SH-SY5Y (cell line): ENCODE measurements at regions not wholly inside any gene's neighbourhood (a gene's known extent, or its start where the extent isn't known, plus 50 kb on each side); places are given as distances from the start of the nearest gene placed in this dataset.

Experiments used
- GATA2 ChIP-seq: IDR thresholded peaks from 2 replicates; pipeline ENCODE4 v1.6.1; 2011; ENCODE audit warnings: mild to moderate bottlenecking, low read depth, low read length
- GATA3 ChIP-seq: IDR thresholded peaks from 2 replicates; pipeline ENCODE4 v1.6.1; 2011; ENCODE audit warnings: low read depth, mild to moderate bottlenecking, low read length, moderate library complexity

- TF ChIP-seq GATA2 = no peak
- TF ChIP-seq GATA3 = no peak
These were observed 739.6 kb upstream of the CXADR start for GRCh38 chr21:16773206-16773605.
